Osteoblast (primary cell): ENCODE measurements at regions not wholly inside any gene's neighbourhood (a gene's known extent, or its start where the extent isn't known, plus 50 kb on each side); places are given as distances from the start of the nearest gene placed in this dataset.

ENCODE experiments used
- DNase-seq: peaks from one replicate; pipeline ENCODE4 v3.0.0; 2011; ENCODE audit warnings: low spot score, mixed read lengths; ENCODE audit not compliant: insufficient read length; ENCODE audit errors: missing footprints
- H2AFZ ChIP-seq: 2 replicates; pipeline ENCODE4 v1.6.0; 2011; ENCODE audit warnings: mild to moderate bottlenecking, low read length
- H3K27ac ChIP-seq: 2 replicates; pipeline ENCODE4 v1.5.1; 2011; ENCODE audit warnings: mild to moderate bottlenecking, low read depth, low read length, moderate library complexity
- H3K27me3 ChIP-seq: 2 replicates; pipeline ENCODE4 v1.6.0; 2012; ENCODE audit warnings: mild to moderate bottlenecking, control low read depth, inconsistent platforms, low read length, moderate library complexity; ENCODE audit not compliant: insufficient read depth
- H3K36me3 ChIP-seq: 2 replicates; pipeline ENCODE4 v1.5.1; 2011; ENCODE audit warnings: mild to moderate bottlenecking, low read length, control low read depth, moderate library complexity; ENCODE audit not compliant: insufficient read depth
- H3K4me1 ChIP-seq: 2 replicates; pipeline ENCODE4 v1.5.1; 2011; ENCODE audit warnings: mild to moderate bottlenecking, low read length, control low read depth, moderate library complexity; ENCODE audit not compliant: insufficient read depth
- H3K4me2 ChIP-seq: 2 replicates; pipeline ENCODE4 v1.6.0; 2011; ENCODE audit warnings: mild to moderate bottlenecking, low read length; ENCODE audit not compliant: insufficient read depth
- H3K4me3 ChIP-seq: fragments of 200-600 bp; sonication (generic); 3 replicates; pipeline ENCODE4 v1.5.1; 2012; ENCODE audit warnings: mild to moderate bottlenecking, low read length, inconsistent platforms; ENCODE audit not compliant: insufficient read depth
- H3K79me2 ChIP-seq: 2 replicates; pipeline ENCODE4 v1.6.0; 2012; ENCODE audit warnings: mild to moderate bottlenecking, low read length, control low read depth, inconsistent platforms; ENCODE audit not compliant: insufficient read depth
- H3K9me3 ChIP-seq: 2 replicates; pipeline ENCODE4 v1.5.1; 2011; ENCODE audit warnings: low read depth, low read length, control low read depth
- H4K20me1 ChIP-seq: 2 replicates; pipeline ENCODE4 v1.6.0; 2012; ENCODE audit warnings: mild to moderate bottlenecking, low read length, control low read depth; ENCODE audit not compliant: insufficient read depth
- TF ChIP-seq, protein P1 (sequence below): IDR thresholded peaks from 2 replicates; pipeline ENCODE4 v1.5.1; 2011; ENCODE audit warnings: mild to moderate bottlenecking, low read depth, low read length, moderate library complexity; ENCODE audit errors: extremely low read depth

DNA sequence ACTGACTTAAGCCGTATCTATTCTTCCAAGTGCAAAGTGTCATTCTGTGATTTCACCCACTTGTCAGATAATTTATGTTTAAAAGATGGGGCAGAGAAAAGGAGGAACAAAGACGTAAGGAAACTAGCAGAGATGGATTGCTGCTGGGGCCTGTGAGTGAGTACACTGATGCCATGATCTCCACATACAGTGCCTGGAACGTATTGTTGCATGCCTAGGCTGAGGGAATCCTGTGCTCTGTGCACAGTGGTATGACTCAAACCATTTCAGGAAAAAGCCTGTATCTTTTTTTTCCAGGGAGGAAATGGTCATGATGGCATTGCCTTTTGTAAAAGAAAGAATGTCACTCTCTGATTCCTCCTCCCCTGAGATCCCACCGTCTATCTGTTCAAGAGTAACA is 359.5 kb upstream of the ADAMTS16 start:
- H3K27ac ChIP-seq, result no peak overlapping the region
- H3K4me3 ChIP-seq, result no peak overlapping the region
- DNase-seq, result no peak
- H3K4me1 ChIP-seq, result no peaks in the 10 kb centered on the region
- H2AFZ ChIP-seq, result no peak overlapping the region
- no peaks in the 10 kb centered on the region for H3K79me2 ChIP-seq
- no peaks in the 10 kb centered on the region for H4K20me1 ChIP-seq
- no peak overlapping the region for H3K4me2 ChIP-seq
- H3K9me3 ChIP-seq, result peaks cover 9% of the 10 kb centered on the region
- no peaks in the 10 kb centered on the region for H3K27me3 ChIP-seq
- no peaks in the 10 kb centered on the region for H3K36me3 ChIP-seq
- TF ChIP-seq, protein P1, sequence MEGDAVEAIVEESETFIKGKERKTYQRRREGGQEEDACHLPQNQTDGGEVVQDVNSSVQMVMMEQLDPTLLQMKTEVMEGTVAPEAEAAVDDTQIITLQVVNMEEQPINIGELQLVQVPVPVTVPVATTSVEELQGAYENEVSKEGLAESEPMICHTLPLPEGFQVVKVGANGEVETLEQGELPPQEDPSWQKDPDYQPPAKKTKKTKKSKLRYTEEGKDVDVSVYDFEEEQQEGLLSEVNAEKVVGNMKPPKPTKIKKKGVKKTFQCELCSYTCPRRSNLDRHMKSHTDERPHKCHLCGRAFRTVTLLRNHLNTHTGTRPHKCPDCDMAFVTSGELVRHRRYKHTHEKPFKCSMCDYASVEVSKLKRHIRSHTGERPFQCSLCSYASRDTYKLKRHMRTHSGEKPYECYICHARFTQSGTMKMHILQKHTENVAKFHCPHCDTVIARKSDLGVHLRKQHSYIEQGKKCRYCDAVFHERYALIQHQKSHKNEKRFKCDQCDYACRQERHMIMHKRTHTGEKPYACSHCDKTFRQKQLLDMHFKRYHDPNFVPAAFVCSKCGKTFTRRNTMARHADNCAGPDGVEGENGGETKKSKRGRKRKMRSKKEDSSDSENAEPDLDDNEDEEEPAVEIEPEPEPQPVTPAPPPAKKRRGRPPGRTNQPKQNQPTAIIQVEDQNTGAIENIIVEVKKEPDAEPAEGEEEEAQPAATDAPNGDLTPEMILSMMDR, result no peak

DNA sequence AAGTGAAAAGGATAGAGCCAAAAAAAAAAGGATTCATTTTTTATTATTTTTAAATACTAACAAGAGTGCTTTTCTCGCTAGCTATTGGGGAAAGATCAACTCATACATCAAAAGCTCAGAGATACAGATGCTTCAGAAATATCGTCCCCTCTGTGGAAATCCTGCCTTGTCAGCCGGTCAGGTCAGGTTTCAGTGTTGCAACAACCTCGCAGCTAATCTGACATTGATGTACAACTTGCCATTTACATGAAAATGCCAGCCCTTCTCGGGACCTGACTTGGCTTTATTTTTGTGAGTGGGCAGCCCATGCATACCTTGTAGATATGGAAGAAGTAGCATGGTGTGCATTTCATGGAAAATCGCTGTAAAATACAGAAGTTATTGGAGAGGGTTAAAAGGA is 358.8 kb upstream of the ADAMTS16 start:
- H4K20me1 ChIP-seq, result no peaks in the 10 kb centered on the region
- no peaks in the 10 kb centered on the region for H3K4me1 ChIP-seq
- H3K79me2 ChIP-seq, result no peaks in the 10 kb centered on the region
- H3K36me3 ChIP-seq, result no peaks in the 10 kb centered on the region
- no peak for DNase-seq
- H3K27me3 ChIP-seq, result no peaks in the 10 kb centered on the region
- no peak overlapping the region for H2AFZ ChIP-seq
- peaks cover 3% of the 10 kb centered on the region for H3K9me3 ChIP-seq
- H3K4me2 ChIP-seq, result no peak overlapping the region
- no peak overlapping the region for H3K27ac ChIP-seq
- no peak overlapping the region for H3K4me3 ChIP-seq
- TF ChIP-seq, protein P1, result no peak

DNA sequence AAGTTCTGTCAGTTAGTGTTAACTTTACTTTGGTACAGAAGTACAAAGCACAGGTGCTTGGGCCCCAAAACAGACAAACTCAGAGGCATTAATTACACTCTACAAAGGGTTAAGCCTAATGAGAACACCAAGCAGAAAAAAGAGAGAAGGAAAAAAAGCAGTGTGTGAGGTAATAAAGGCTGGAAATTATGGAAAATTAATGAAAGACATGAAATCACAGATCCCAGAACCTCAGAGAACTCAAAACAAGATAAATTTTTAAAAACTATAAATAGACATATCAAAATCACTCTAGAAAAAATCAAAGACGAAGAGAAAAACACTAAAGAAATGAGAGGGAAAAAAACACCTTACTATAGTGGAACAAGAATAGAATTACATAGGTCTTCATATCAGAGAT is 354.2 kb upstream of the ADAMTS16 start:
- Histone ChIP-seq H3K4me1 (no peaks in the 10 kb centered on the region), H3K36me3 (no peaks in the 10 kb centered on the region), H2AFZ (no peak overlapping the region), H4K20me1 (no peaks in the 10 kb centered on the region), H3K4me2 (no peak overlapping the region), H3K27me3 (no peaks in the 10 kb centered on the region), H3K9me3 (no peaks in the 10 kb centered on the region), H3K79me2 (no peaks in the 10 kb centered on the region), H3K4me3 (no peak overlapping the region), H3K27ac (no peak overlapping the region)
- no peak for DNase-seq
- TF ChIP-seq, protein P1, result no peak

DNA sequence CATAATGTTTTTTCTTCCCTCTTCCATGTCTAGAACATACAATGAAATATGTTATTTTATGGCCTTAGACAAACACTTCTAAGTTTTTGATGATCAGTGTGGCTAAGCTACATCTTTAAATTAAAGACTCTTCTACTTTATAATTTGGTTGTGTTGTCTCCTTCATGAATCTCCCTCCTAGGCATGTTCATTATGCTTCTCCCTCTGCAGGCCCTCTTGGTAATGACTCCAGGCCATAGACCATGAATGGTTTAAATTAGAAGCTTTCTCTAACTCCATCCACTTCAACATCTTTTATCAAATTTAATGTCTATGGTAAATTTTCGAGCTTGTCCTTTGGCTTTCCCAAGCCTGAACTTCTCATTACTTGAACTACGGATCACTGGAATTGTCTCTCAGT is 342.7 kb upstream of the ADAMTS16 start:
- Histone ChIP-seq H4K20me1 (no peaks in the 10 kb centered on the region), H3K27ac (no peak overlapping the region), H3K79me2 (no peaks in the 10 kb centered on the region), H3K4me1 (no peaks in the 10 kb centered on the region), H3K36me3 (no peaks in the 10 kb centered on the region), H3K4me3 (no peak overlapping the region), H3K9me3 (no peaks in the 10 kb centered on the region), H3K4me2 (no peak overlapping the region), H2AFZ (no peak overlapping the region), H3K27me3 (no peaks in the 10 kb centered on the region)
- no peak for DNase-seq
- TF ChIP-seq, protein P1, result no peak
